ENCODE measurements at regions not wholly inside any gene's neighbourhood (a gene's known extent, or its start where the extent isn't known, plus 50 kb on each side); places are given as distances from the start of the nearest gene placed in this dataset.
"Not testable (repeated sequence)": the region's sequence is repeated elsewhere in the genome, so short reads cannot be mapped to it uniquely, and the experiment has no call there.

GRCh38 chr4:128635955-128636560 lies 173.4 kb upstream of the JADE1 start:
- Mint-ChIP-seq H3K4me3 (no peak overlapping the region), H3K9me3 (peaks cover 0 to 2% (median 0%) of the 10 kb centered on the region in 9 donors), H3K36me3 (no peaks in the 10 kb centered on the region), H3K27ac (no peak overlapping the region), H3K4me1 (no peaks in the 10 kb centered on the region), H3K27me3 (peaks cover 0 to 15% (median 0%) of the 10 kb centered on the region in 5 donors)
- ATAC-seq (no peak), DNase-seq (no peak)
- POLR2A ChIA-PET: no interaction called here

DNA sequence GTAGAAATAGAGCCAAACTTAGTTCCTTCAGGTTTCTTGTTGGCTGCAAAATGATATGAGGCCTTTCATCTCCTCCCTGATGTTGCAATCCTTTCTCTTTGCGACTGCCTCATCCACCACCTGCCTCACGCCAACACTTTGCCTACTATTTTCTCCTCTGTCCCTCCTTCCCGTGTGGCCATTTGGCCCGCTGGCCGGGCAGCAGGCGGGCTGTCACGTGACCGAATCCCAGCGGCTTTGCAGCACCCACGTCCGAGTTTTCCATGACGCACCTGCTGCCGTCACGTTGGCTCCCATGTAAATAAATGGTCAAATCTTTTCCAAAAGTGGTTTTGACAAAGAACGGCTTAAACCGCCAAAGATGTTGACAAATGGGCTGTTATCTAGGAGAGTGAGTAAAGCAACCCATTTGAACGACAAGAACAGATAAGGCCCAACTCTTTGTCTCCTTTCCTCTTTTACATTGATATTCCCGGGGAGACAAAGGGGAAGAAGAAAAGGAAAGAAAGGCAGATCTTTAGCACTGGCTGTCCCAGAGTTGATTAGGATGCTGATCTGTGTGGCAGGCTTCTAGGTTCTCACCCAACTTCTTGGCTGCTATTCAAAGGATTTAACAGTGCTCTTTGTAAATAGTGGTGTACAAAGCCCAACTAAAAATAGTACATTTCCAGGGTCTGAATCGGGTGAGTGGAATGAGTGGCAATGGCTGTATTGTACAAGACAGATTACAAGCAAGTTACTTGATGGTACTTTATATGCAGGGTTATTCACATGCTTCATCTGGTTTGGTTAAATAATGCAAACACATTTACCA lies 174.2 kb upstream of the JADE1 start:
- H3K4me1 Mint-ChIP-seq: no peaks in the 10 kb centered on the region
- no peak overlapping the region for H3K4me3 Mint-ChIP-seq
- H3K27me3 Mint-ChIP-seq: peaks cover 0 to 12% (median 0%) of the 10 kb centered on the region in 5 donors
- ATAC-seq: no peak
- DNase-seq: no peak
- H3K9me3 Mint-ChIP-seq: peaks cover 0 to 2% (median 0%) of the 10 kb centered on the region in 9 donors
- H3K36me3 Mint-ChIP-seq: no peaks in the 10 kb centered on the region
- POLR2A ChIA-PET: no interaction called here
- no peak overlapping the region for H3K27ac Mint-ChIP-seq

- DNase-seq: no peak
These were observed 176.4 kb upstream of the JADE1 start for GRCh38 chr4:128633067-128633466.

GRCh38 chr4:128630871-128631270 lies 178.6 kb upstream of the JADE1 start:
- Mint-ChIP-seq H3K4me1 (no peaks in the 10 kb centered on the region), H3K9me3 (peaks cover 0 to 2% (median 0%) of the 10 kb centered on the region in 9 donors), H3K27ac (no peak overlapping the region), H3K4me3 (no peak overlapping the region), H3K36me3 (no peaks in the 10 kb centered on the region), H3K27me3 (peaks cover 0 to 13% (median 6%) of the 10 kb centered on the region in 5 donors)
- POLR2A ChIA-PET: no interaction called here
- DNase-seq (no peak), ATAC-seq (no peak)

More at GRCh38 chr4:128633067-128633466, 176.4 kb upstream of the JADE1 start:
- H3K9me3 Mint-ChIP-seq: peaks cover 0 to 2% (median 0%) of the 10 kb centered on the region in 9 donors
- peaks cover 0 to 12% (median 3%) of the 10 kb centered on the region in 5 donors for H3K27me3 Mint-ChIP-seq
- H3K4me3 Mint-ChIP-seq: no peak overlapping the region
- H3K27ac Mint-ChIP-seq: no peak overlapping the region
- POLR2A ChIA-PET: interaction anchor here (0.7 kb wide), 1 partner anchor 33 kb away, joined by 3 read pairs; no protein-coding TSS in a partner anchor
- no peak for ATAC-seq
- H3K36me3 Mint-ChIP-seq: no peaks in the 10 kb centered on the region
- H3K4me1 Mint-ChIP-seq: no peaks in the 10 kb centered on the region

- Mint-ChIP-seq H3K27me3 (peaks cover 0 to 12% (median 4%) of the 10 kb centered on the region in 5 donors), H3K36me3 (peaks cover 0 to 7% (median 0%) of the 10 kb centered on the region in 3 donors), H3K27ac (no peak overlapping the region), H3K4me1 (no peaks in the 10 kb centered on the region), H3K9me3 (peaks cover 0 to 10% (median 2%) of the 10 kb centered on the region in 9 donors), H3K4me3 (no peak overlapping the region)
- no peak for DNase-seq
- ATAC-seq: no peak
- POLR2A ChIA-PET: no interaction called here
These were observed 185.8 kb upstream of the JADE1 start for GRCh38 chr4:128623508-128624215.

DNA sequence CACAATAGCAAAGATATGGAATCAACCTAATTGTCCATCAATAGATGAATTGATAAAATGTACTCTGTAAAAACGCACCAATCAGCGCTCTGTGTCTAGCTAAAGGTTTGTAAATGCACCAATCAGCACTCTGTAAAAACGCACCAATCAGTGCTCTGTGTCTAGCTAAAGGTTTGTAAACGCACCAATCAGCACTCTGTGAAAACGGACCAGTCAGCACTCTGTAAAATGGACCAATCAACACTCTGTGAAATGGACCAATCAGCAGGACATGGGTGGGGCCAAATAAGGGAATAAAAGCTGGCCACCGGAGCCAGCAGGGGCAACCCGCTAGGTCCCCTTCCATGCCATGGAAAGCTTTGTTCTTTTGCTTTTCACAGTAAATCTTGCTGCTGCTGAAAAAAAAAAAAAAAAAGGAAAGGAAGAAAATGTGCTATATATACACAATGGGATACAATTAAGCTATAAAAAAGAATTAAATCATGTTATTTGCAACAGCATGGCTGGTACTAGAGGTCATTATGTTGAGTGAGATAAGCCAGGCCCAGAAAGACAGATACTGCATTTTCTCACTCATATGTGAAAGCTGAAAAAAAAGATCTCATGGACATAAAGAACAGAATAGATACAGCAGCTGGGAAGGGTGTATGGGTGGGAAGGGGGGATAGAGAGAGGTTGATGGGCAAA lies 189.1 kb upstream of the JADE1 start:
- peaks cover 0 to 14% (median 2%) of the 10 kb centered on the region in 9 donors for H3K9me3 Mint-ChIP-seq
- POLR2A ChIA-PET, ATAC-seq, H3K27ac Mint-ChIP-seq, H3K36me3 Mint-ChIP-seq, DNase-seq, H3K4me3 Mint-ChIP-seq, H3K4me1 Mint-ChIP-seq: not testable (repeated sequence)
- peaks cover 0 to 15% (median 5%) of the 10 kb centered on the region in 5 donors for H3K27me3 Mint-ChIP-seq

- H3K9me3 Mint-ChIP-seq: peaks cover 0 to 13% (median 2%) of the 10 kb centered on the region in 9 donors
- peaks cover 0 to 5% (median 3%) of the 10 kb centered on the region in 3 donors for H3K36me3 Mint-ChIP-seq
- peaks cover 6 to 18% (median 9%) of the 10 kb centered on the region in 5 donors for H3K27me3 Mint-ChIP-seq
- POLR2A ChIA-PET: no interaction called here
- H3K4me1 Mint-ChIP-seq: no peaks in the 10 kb centered on the region
- no peak for ATAC-seq
- no peak for DNase-seq
- peak overlapping the region in 1 of 10 donors; percentile 39 for H3K27ac Mint-ChIP-seq
- H3K4me3 Mint-ChIP-seq: no peak overlapping the region
These were observed 194.3 kb upstream of the JADE1 start for GRCh38 chr4:128615197-128615596.

DNA sequence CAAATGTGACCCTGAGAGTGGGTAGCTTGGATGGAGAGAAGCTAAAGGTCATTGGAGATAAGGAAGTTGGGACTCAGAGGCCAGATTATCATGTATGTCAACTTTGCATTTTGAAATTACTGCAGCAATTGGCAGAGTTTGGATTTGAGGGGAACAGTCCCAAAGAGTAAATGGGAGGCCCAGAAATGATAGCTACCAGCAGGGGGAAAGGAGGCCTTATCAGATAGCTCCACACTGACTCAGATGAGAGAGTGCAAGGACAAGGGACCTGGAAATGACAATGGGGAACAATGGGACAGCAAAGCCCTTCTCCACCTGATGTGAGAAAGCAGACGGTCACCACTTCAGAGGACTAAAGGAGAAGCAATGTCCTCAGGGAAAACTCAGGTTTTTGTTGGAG lies 201.5 kb upstream of the JADE1 start:
- Mint-ChIP-seq H3K27ac (no peak overlapping the region), H3K4me3 (no peak overlapping the region), H3K4me1 (no peaks in the 10 kb centered on the region), H3K9me3 (no peaks in the 10 kb centered on the region), H3K36me3 (no peaks in the 10 kb centered on the region), H3K27me3 (peaks cover 8 to 14% (median 12%) of the 10 kb centered on the region in 5 donors)
- ATAC-seq (no peak), DNase-seq (no peak)
- POLR2A ChIA-PET: no interaction called here

DNA sequence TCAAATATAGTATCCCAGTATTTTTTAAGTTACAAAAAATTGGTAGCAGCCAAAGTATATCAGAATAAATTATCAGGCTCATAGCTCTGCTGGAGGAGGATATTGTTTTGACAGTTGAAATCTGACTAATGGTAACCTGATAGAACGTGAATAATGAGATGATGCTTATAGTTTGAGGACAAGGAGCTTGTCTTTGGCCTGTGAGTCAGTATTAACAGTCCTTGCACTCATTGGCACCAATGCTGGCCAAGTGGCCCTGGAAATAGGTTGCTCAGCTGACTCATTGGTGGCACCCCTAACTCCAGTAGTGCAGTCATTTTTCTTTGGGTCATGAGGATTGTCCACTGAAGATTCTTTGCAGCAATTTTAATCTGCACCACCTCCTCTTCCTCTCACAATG lies 203.3 kb upstream of the JADE1 start:
- no peak for DNase-seq
- peaks cover 4 to 16% (median 15%) of the 10 kb centered on the region in 5 donors for H3K27me3 Mint-ChIP-seq
- no peak overlapping the region for H3K4me3 Mint-ChIP-seq
- no peaks in the 10 kb centered on the region for H3K36me3 Mint-ChIP-seq
- no peaks in the 10 kb centered on the region for H3K4me1 Mint-ChIP-seq
- no peak for ATAC-seq
- H3K9me3 Mint-ChIP-seq: no peaks in the 10 kb centered on the region
- no peak overlapping the region for H3K27ac Mint-ChIP-seq
- POLR2A ChIA-PET: no interaction called here

- Mint-ChIP-seq H3K9me3 (no peaks in the 10 kb centered on the region), H3K27me3 (peaks cover 5 to 22% (median 19%) of the 10 kb centered on the region in 5 donors), H3K27ac (no peak overlapping the region), H3K36me3 (no peaks in the 10 kb centered on the region), H3K4me1 (no peaks in the 10 kb centered on the region), H3K4me3 (no peak overlapping the region)
- POLR2A ChIA-PET: no interaction called here
- no peak for DNase-seq
- no peak for ATAC-seq
These were observed 204.7 kb upstream of the JADE1 start for GRCh38 chr4:128604840-128605239.

DNA sequence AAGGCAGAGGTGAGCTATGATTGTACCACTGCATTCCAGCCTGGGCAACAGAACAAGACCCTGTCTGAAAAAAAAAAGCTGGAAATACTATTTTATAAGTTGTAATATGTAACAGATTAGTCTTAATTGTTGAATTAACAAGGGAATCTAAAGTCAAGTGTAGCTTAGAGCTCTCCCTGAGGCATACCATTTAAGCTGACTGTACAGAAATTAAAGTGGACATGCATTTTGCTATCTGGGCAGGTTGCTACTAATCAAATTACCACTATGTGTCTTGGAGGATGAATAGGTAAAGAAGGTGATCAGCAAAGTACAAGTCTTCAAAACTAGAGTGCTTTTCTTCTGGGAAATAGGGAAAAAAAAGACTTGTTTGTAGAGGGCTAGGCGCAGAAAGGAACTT lies 205.3 kb upstream of the JADE1 start:
- no peak for DNase-seq

GRCh38 chr4:128603081-128603480 lies 206.4 kb upstream of the JADE1 start:
- no peak for DNase-seq
- no peaks in the 10 kb centered on the region for H3K36me3 Mint-ChIP-seq
- H3K27me3 Mint-ChIP-seq: peaks cover 14 to 31% (median 22%) of the 10 kb centered on the region in 5 donors
- H3K4me1 Mint-ChIP-seq: no peaks in the 10 kb centered on the region
- H3K4me3 Mint-ChIP-seq: no peak overlapping the region
- no peak overlapping the region for H3K27ac Mint-ChIP-seq
- H3K9me3 Mint-ChIP-seq: no peaks in the 10 kb centered on the region
- ATAC-seq: no peak
- POLR2A ChIA-PET: no interaction called here

More for the DNA sequence above, 205.3 kb upstream of the JADE1 start:
- Mint-ChIP-seq H3K4me3 (no peak overlapping the region), H3K4me1 (no peaks in the 10 kb centered on the region), H3K9me3 (no peaks in the 10 kb centered on the region), H3K27ac (no peak overlapping the region), H3K27me3 (peaks cover 6 to 22% (median 20%) of the 10 kb centered on the region in 5 donors), H3K36me3 (no peaks in the 10 kb centered on the region)
- ATAC-seq: no peak
- POLR2A ChIA-PET: no interaction called here

Measured in naive thymus-derived CD8-positive, alpha-beta T cell (primary cell).